ENCODE measurements at regions not wholly inside any gene's neighbourhood (a gene's known extent, or its start where the extent isn't known, plus 50 kb on each side); places are given as distances from the start of the nearest gene placed in this dataset.

- Histone ChIP-seq H3K36me3 (no peaks in the 10 kb centered on the region), H3K4me3 (no peak overlapping the region), H3K27me3 (peaks cover 0 to 4% (median 0%) of the 10 kb centered on the region in 4 donors), H3K9me3 (no peaks in the 10 kb centered on the region), H3K27ac (no peak overlapping the region), H3K4me1 (no peaks in the 10 kb centered on the region)
- FAIRE-seq, result no peak
- TF ChIP-seq, protein P1, sequence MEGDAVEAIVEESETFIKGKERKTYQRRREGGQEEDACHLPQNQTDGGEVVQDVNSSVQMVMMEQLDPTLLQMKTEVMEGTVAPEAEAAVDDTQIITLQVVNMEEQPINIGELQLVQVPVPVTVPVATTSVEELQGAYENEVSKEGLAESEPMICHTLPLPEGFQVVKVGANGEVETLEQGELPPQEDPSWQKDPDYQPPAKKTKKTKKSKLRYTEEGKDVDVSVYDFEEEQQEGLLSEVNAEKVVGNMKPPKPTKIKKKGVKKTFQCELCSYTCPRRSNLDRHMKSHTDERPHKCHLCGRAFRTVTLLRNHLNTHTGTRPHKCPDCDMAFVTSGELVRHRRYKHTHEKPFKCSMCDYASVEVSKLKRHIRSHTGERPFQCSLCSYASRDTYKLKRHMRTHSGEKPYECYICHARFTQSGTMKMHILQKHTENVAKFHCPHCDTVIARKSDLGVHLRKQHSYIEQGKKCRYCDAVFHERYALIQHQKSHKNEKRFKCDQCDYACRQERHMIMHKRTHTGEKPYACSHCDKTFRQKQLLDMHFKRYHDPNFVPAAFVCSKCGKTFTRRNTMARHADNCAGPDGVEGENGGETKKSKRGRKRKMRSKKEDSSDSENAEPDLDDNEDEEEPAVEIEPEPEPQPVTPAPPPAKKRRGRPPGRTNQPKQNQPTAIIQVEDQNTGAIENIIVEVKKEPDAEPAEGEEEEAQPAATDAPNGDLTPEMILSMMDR (IDR thresholded peaks at IDR 0.05), result no peak
- ATAC-seq, result no peak
- intact Hi-C loops (cut with DNase I), result no loop called here
- DNase-seq, result no peak
These were observed 636.9 kb downstream of the TLE4 start for GRCh38 chr9:80208696-80209095.

- H3K36me3 ChIP-seq, result no peaks in the 10 kb centered on the region
- intact Hi-C loops (cut with DNase I), result no loop called here
- no peaks in the 10 kb centered on the region for H3K9me3 ChIP-seq
- 71 to 76% methylated on average over 2 of the region's 2 CpGs for WGBS, 2 donors
- H3K4me1 ChIP-seq, result no peaks in the 10 kb centered on the region
- no peak overlapping the region for H3K4me3 ChIP-seq
- TF ChIP-seq, protein P1 (IDR thresholded peaks at IDR 0.05), result no peak
- H3K27ac ChIP-seq, result no peak overlapping the region
- FAIRE-seq, result no peak
- H3K27me3 ChIP-seq, result peaks cover 0 to 4% (median 0%) of the 10 kb centered on the region in 4 donors
- ATAC-seq, result no peak
- no peak for DNase-seq
These were observed 632.3 kb downstream of the TLE4 start for GRCh38 chr9:80204054-80204453.

GRCh38 chr9:80197661-80198060, 625.9 kb downstream of the TLE4 start:
- FAIRE-seq (no peak), DNase-seq (no peak), ATAC-seq (no peak)
- Histone ChIP-seq H3K36me3 (no peaks in the 10 kb centered on the region), H3K4me3 (no peak overlapping the region), H3K4me1 (no peaks in the 10 kb centered on the region), H3K27ac (no peak overlapping the region), H3K9me3 (no peaks in the 10 kb centered on the region), H3K27me3 (no peaks in the 10 kb centered on the region)
- intact Hi-C loops (cut with DNase I), result no loop called here
- WGBS, 2 donors, result 42% methylated on average over 1 of the region's 1 CpG
- TF ChIP-seq, protein P1 (IDR thresholded peaks at IDR 0.05), result no peak

GRCh38 chr9:80191108-80191507, 619.3 kb downstream of the TLE4 start:
- Histone ChIP-seq H3K27ac (no peak overlapping the region), H3K4me3 (no peak overlapping the region), H3K36me3 (no peaks in the 10 kb centered on the region), H3K4me1 (no peaks in the 10 kb centered on the region), H3K9me3 (no peaks in the 10 kb centered on the region), H3K27me3 (no peaks in the 10 kb centered on the region)
- TF ChIP-seq, protein P1 (IDR thresholded peaks at IDR 0.05), result no peak
- FAIRE-seq (no peak), ATAC-seq (no peak), DNase-seq (no peak)
- intact Hi-C loops (cut with DNase I), result no loop called here

GRCh38 chr9:80188579-80188978, 616.8 kb downstream of the TLE4 start:
- intact Hi-C loops (cut with DNase I), result no loop called here
- no peak for FAIRE-seq
- H3K4me3 ChIP-seq, result no peak overlapping the region
- no peak for ATAC-seq
- TF ChIP-seq, protein P1 (IDR thresholded peaks at IDR 0.05), result no peak
- no peaks in the 10 kb centered on the region for H3K9me3 ChIP-seq
- 68 to 83% methylated on average over 4 of the region's 4 CpGs for WGBS, 2 donors
- no peaks in the 10 kb centered on the region for H3K4me1 ChIP-seq
- DNase-seq, result no peak
- no peaks in the 10 kb centered on the region for H3K27me3 ChIP-seq
- no peak overlapping the region for H3K27ac ChIP-seq
- H3K36me3 ChIP-seq, result no peaks in the 10 kb centered on the region

All from pancreas (tissue), 10 donors.